OCI-LY1 (cell line): ENCODE measurements at regions not wholly inside any gene's neighbourhood (a gene's known extent, or its start where the extent isn't known, plus 50 kb on each side); places are given as distances from the start of the nearest gene placed in this dataset.

ENCODE experiments used
- H2AFZ ChIP-seq: fragments of 200-600 bp; sonication (generic), shearing (Covaris generic); 2 replicates; pipeline ENCODE4 v1.6.0; 2014; ENCODE audit warnings: antibody characterized with exemption, mild to moderate bottlenecking, low read length
- H3F3A ChIP-seq: fragments of 200-600 bp; sonication (generic), shearing (Covaris generic); 2 replicates; pipeline ENCODE4 v1.6.0; 2014; ENCODE audit warnings: mild to moderate bottlenecking, antibody characterized with exemption, low read length, moderate library complexity; ENCODE audit not compliant: insufficient read depth
- H3K27ac ChIP-seq: fragments of 200-600 bp; sonication (generic); 2 replicates; pipeline ENCODE4 v1.5.1; 2014; ENCODE audit warnings: low read length, mixed run types, mild to moderate bottlenecking, low read depth; ENCODE audit not compliant: poor library complexity, severe bottlenecking
- H3K27me3 ChIP-seq: fragments of 200-600 bp; sonication (generic); 2 replicates; pipeline ENCODE4 v1.6.0; 2014; ENCODE audit warnings: antibody characterized with exemption, mild to moderate bottlenecking, low read length, moderate library complexity; ENCODE audit not compliant: insufficient read depth
- H3K36me3 ChIP-seq: fragments of 200-600 bp; sonication (generic); 2 replicates; pipeline ENCODE4 v1.6.1; 2014; ENCODE audit warnings: mild to moderate bottlenecking, antibody characterized with exemption, low read length, moderate library complexity, mixed read lengths; ENCODE audit not compliant: insufficient read depth
- H3K4me1 ChIP-seq: fragments of 200-600 bp; sonication (generic); 2 replicates; pipeline ENCODE4 v1.5.1; 2014; ENCODE audit warnings: mild to moderate bottlenecking, low read length, moderate library complexity; ENCODE audit not compliant: insufficient read depth, severe bottlenecking
- H3K4me2 ChIP-seq: fragments of 200-600 bp; sonication (generic), shearing (Covaris generic); 2 replicates; pipeline ENCODE4 v1.6.1; 2014; ENCODE audit warnings: low read length
- H3K4me3 ChIP-seq: fragments of 200-600 bp; sonication (generic); 2 replicates; pipeline ENCODE4 v1.5.1; 2014; ENCODE audit warnings: low read length, low read depth, mild to moderate bottlenecking, mixed read lengths; ENCODE audit not compliant: poor library complexity, severe bottlenecking
- H3K79me2 ChIP-seq: fragments of 200-600 bp; shearing (Covaris generic); 2 replicates; pipeline ENCODE4 v1.6.1; 2016; ENCODE audit warnings: mixed run types, low read length, mixed read lengths; ENCODE audit not compliant: insufficient read depth
- H3K9ac ChIP-seq: fragments of 200-600 bp; sonication (generic), shearing (Covaris generic); 2 replicates; pipeline ENCODE4 v1.6.1; 2014; ENCODE audit warnings: mild to moderate bottlenecking, low read length, mixed read lengths
- H3K9me2 ChIP-seq: fragments of 200-600 bp; sonication (generic), shearing (Covaris generic); 2 replicates; pipeline ENCODE4 v1.6.1; 2014; ENCODE audit warnings: low read depth, mild to moderate bottlenecking, low read length, mixed read lengths
- H3K9me3 ChIP-seq: fragments of 200-600 bp; shearing (Covaris generic); 2 replicates; pipeline ENCODE4 v1.6.1; 2014; ENCODE audit warnings: low read length, mixed read lengths
- H4K20me1 ChIP-seq: fragments of 200-600 bp; sonication (generic), shearing (Covaris generic); 2 replicates; pipeline ENCODE4 v1.6.0; 2016; ENCODE audit warnings: mild to moderate bottlenecking, low read length; ENCODE audit not compliant: insufficient read depth
- CTCF ChIP-seq: fragments of 200-600 bp; sonication (generic), shearing (Covaris generic); IDR thresholded peaks from 2 replicates; pipeline ENCODE4 v1.5.1; 2017; ENCODE audit warnings: mild to moderate bottlenecking, antibody characterized with exemption, low read length, moderate library complexity, mixed read lengths
- EZH2 ChIP-seq: fragments of 200-600 bp; sonication (generic), shearing (Covaris generic); IDR thresholded peaks from 2 replicates; pipeline ENCODE4 v1.8.0; 2017; ENCODE audit warnings: borderline replicate concordance, mixed run types, mild to moderate bottlenecking, antibody characterized with exemption, low read length, moderate library complexity, mixed read lengths

- H3K9me2 ChIP-seq, result no peaks in the 10 kb centered on the region
These were observed 104.9 kb downstream of the PTGS2 start for GRCh38 chr1:186575348-186575747.

GRCh38 chr1:186574926-186575325, 105.3 kb downstream of the PTGS2 start:
- no peaks in the 10 kb centered on the region for H4K20me1 ChIP-seq
- H2AFZ ChIP-seq, result no peak overlapping the region
- H3K9me2 ChIP-seq, result no peaks in the 10 kb centered on the region
- H3K4me2 ChIP-seq, result no peak overlapping the region
- no peaks in the 10 kb centered on the region for H3K27me3 ChIP-seq
- no peak for TF ChIP-seq CTCF
- no peak for TF ChIP-seq EZH2
- H3K9ac ChIP-seq, result no peak overlapping the region
- H3K27ac ChIP-seq, result no peak overlapping the region
- no peaks in the 10 kb centered on the region for H3F3A ChIP-seq
- H3K9me3 ChIP-seq, result no peaks in the 10 kb centered on the region
- H3K4me1 ChIP-seq, result no peaks in the 10 kb centered on the region
- no peak overlapping the region for H3K4me3 ChIP-seq
- no peaks in the 10 kb centered on the region for H3K79me2 ChIP-seq
- no peaks in the 10 kb centered on the region for H3K36me3 ChIP-seq

More at GRCh38 chr1:186575348-186575747, 104.9 kb downstream of the PTGS2 start:
- Histone ChIP-seq H3K9ac (no peak overlapping the region), H2AFZ (no peak overlapping the region), H3K4me3 (no peak overlapping the region), H3F3A (no peaks in the 10 kb centered on the region), H3K79me2 (no peaks in the 10 kb centered on the region), H3K9me3 (no peaks in the 10 kb centered on the region), H3K4me2 (no peak overlapping the region), H3K4me1 (no peaks in the 10 kb centered on the region), H3K36me3 (no peaks in the 10 kb centered on the region), H3K27ac (no peak overlapping the region), H4K20me1 (no peaks in the 10 kb centered on the region), H3K27me3 (no peaks in the 10 kb centered on the region)
- no peak for TF ChIP-seq EZH2
- no peak for TF ChIP-seq CTCF

- Histone ChIP-seq H3K9me3 (no peaks in the 10 kb centered on the region), H2AFZ (no peak overlapping the region), H3F3A (no peaks in the 10 kb centered on the region), H3K9me2 (no peaks in the 10 kb centered on the region), H3K79me2 (no peaks in the 10 kb centered on the region), H3K36me3 (no peaks in the 10 kb centered on the region), H3K9ac (no peak overlapping the region), H4K20me1 (no peaks in the 10 kb centered on the region), H3K4me2 (no peak overlapping the region), H3K4me3 (no peak overlapping the region), H3K27ac (no peak overlapping the region), H3K27me3 (no peaks in the 10 kb centered on the region), H3K4me1 (no peaks in the 10 kb centered on the region)
- TF ChIP-seq EZH2 (no peak), CTCF (no peak)
These were observed 107.7 kb downstream of the PTGS2 start for GRCh38 chr1:186572509-186572908.
